ENCODE measurements at regions not wholly inside any gene's neighbourhood (a gene's known extent, or its start where the extent isn't known, plus 50 kb on each side); places are given as distances from the start of the nearest gene placed in this dataset.

DNA sequence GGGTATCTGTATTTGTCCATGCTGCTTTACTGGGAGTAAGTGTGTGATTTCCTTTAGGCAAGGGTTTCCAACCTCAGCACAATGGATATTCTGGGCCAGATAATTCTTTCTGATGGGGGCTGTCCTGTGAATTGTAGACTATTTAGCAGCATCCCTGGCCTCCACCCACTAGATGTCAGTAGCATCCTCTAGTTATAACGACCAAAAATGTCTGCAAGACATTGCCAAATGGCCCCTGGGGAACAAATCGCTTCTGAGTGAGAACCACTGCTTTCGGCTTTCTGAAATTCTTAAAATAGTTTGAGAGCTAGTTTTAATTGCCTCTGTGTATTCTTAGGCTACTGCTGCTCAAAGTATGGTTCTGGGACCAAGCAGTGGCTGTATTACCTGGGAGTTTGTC, 81.2 kb upstream of the GPM6B start:
- ChIA-PET POLR2A (no interaction called here), CTCF (ENCODE audit: unreplicated experiment) (no interaction called here)
- Histone ChIP-seq H2AFZ (ENCODE audit: low read length) (peak overlapping the region; percentile 67), H3K9me2 (ENCODE audit: insufficient read depth, low read length) (no peaks in the 10 kb centered on the region), H3K27ac (ENCODE audit: low read depth, low read length, poor library complexity, severe bottlenecking) (no peak overlapping the region), H3K9me3 (ENCODE audit: low read length) (no peaks in the 10 kb centered on the region), H3K4me3 (ENCODE audit: low read depth, low read length, poor library complexity, severe bottlenecking) (no peak overlapping the region), H3K4me2 (ENCODE audit: low read length) (no peak overlapping the region), H3K79me2 (ENCODE audit: insufficient read depth, low read depth, low read length) (no peaks in the 10 kb centered on the region), H4K20me1 (ENCODE audit: insufficient read depth, low read length) (no peaks in the 10 kb centered on the region), H3K4me1 (ENCODE audit: insufficient read depth, low read length, poor library complexity, severe bottlenecking) (no peaks in the 10 kb centered on the region), H3K36me3 (ENCODE audit: insufficient read depth, low read length) (no peaks in the 10 kb centered on the region)
- BruUV-seq (replicated peaks), result no TSS peak
- DNase-seq (ENCODE audit: low spot score), result peak; percentile 34
- intact Hi-C loops (cut with micrococcal nuclease; ENCODE audit: unreplicated experiment), result loop anchor here (1.0 kb wide), 1 partner anchor 134 kb away; no protein-coding TSS in a partner anchor
- TF ChIP-seq, protein P1, sequence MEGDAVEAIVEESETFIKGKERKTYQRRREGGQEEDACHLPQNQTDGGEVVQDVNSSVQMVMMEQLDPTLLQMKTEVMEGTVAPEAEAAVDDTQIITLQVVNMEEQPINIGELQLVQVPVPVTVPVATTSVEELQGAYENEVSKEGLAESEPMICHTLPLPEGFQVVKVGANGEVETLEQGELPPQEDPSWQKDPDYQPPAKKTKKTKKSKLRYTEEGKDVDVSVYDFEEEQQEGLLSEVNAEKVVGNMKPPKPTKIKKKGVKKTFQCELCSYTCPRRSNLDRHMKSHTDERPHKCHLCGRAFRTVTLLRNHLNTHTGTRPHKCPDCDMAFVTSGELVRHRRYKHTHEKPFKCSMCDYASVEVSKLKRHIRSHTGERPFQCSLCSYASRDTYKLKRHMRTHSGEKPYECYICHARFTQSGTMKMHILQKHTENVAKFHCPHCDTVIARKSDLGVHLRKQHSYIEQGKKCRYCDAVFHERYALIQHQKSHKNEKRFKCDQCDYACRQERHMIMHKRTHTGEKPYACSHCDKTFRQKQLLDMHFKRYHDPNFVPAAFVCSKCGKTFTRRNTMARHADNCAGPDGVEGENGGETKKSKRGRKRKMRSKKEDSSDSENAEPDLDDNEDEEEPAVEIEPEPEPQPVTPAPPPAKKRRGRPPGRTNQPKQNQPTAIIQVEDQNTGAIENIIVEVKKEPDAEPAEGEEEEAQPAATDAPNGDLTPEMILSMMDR (conservative IDR thresholded peaks at IDR 0.05; ENCODE audit: low read length), result peak; percentile 67
- TF ChIP-seq EZH2phosphoT487 (IDR thresholded peaks at IDR 0.05; ENCODE audit: borderline replicate concordance, low read depth, low read length), result no peak

DNA sequence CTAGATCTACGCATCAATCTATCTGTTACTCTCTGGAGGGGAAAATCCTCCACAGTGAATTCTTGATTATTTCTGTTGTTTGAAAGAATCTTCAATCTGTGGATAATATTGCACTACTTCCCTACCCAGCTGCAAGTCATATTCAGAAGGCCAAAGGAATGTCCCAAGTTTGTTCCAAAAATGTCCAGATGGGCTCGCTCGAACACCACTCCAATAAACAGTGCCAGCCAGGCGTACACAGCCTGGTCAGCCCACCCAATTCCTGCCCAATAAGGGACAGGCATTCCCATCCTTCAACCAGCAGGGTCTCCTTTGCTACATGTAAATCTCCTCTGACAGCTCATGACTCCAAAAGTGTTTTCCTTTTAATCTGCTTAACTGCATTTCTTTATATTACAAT, 80.7 kb upstream of the GPM6B start:
- Histone ChIP-seq H3K4me2 (ENCODE audit: low read length) (no peak overlapping the region), H4K20me1 (ENCODE audit: insufficient read depth, low read length) (no peaks in the 10 kb centered on the region), H3K4me1 (ENCODE audit: insufficient read depth, low read length, poor library complexity, severe bottlenecking) (no peaks in the 10 kb centered on the region), H3K27ac (ENCODE audit: low read depth, low read length, poor library complexity, severe bottlenecking) (no peak overlapping the region), H2AFZ (ENCODE audit: low read length) (no peak overlapping the region), H3K36me3 (ENCODE audit: insufficient read depth, low read length) (no peaks in the 10 kb centered on the region), H3K9me2 (ENCODE audit: insufficient read depth, low read length) (no peaks in the 10 kb centered on the region), H3K4me3 (ENCODE audit: low read depth, low read length, poor library complexity, severe bottlenecking) (no peak overlapping the region), H3K79me2 (ENCODE audit: insufficient read depth, low read depth, low read length) (no peaks in the 10 kb centered on the region), H3K9me3 (ENCODE audit: low read length) (no peaks in the 10 kb centered on the region)
- TF ChIP-seq, protein P1 (conservative IDR thresholded peaks at IDR 0.05; ENCODE audit: low read length), result no peak
- TF ChIP-seq EZH2phosphoT487 (IDR thresholded peaks at IDR 0.05; ENCODE audit: borderline replicate concordance, low read depth, low read length), result no peak
- CTCF ChIA-PET (ENCODE audit: unreplicated experiment), result no interaction called here
- intact Hi-C loops (cut with micrococcal nuclease; ENCODE audit: unreplicated experiment), result no loop called here
- POLR2A ChIA-PET, result no interaction called here
- no TSS peak for BruUV-seq (replicated peaks)
- DNase-seq (ENCODE audit: low spot score), result no peak

DNA sequence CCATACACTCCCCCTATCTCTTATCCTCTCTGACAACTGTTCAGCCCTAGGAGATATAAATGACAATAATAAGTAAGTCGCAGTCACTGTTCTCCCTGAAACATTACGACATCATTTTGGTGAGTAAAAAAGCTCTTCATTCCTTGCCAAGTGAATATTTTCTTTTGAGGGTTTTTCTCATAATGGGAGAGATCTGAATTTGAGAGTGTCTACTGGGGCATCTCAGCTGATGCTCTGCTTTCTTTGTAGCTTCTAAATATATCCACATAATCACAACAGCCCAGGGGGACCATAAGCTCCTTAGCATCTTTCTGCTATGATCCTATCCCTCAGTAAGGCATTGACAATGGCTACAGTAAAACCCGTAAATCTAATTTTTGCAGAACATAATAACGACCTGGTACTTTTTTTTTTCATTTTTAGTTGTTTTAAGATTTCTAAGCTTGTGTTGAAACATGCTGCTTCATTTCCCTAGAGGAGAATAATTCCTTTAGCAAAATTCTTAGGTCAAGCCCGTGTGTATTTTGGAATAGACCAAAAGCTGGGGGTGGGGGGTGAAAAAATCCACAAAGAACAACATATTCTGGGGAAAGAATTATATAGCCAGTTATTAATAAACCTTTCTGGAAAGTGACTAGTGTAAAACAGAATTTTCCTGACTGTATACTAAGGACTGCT, 78.1 kb upstream of the GPM6B start:
- H3K4me3 ChIP-seq (ENCODE audit: low read depth, low read length, poor library complexity, severe bottlenecking), result no peak overlapping the region
- intact Hi-C loops (cut with micrococcal nuclease; ENCODE audit: unreplicated experiment), result no loop called here
- H2AFZ ChIP-seq (ENCODE audit: low read length), result no peak overlapping the region
- ChIA-PET POLR2A (interaction anchor here (0.6 to 0.9 kb wide), 7 partner anchors 15 to 361 kb away, joined by 3 to 4 read pairs (median 4); no protein-coding TSS in a partner anchor), CTCF (ENCODE audit: unreplicated experiment) (no interaction called here)
- no peak for TF ChIP-seq EZH2phosphoT487 (IDR thresholded peaks at IDR 0.05; ENCODE audit: borderline replicate concordance, low read depth, low read length)
- TF ChIP-seq, protein P1 (conservative IDR thresholded peaks at IDR 0.05; ENCODE audit: low read length), result no peak
- H3K4me1 ChIP-seq (ENCODE audit: insufficient read depth, low read length, poor library complexity, severe bottlenecking), result no peaks in the 10 kb centered on the region
- no peaks in the 10 kb centered on the region for H3K79me2 ChIP-seq (ENCODE audit: insufficient read depth, low read depth, low read length)
- BruUV-seq (replicated peaks), result no TSS peak
- no peaks in the 10 kb centered on the region for H3K9me2 ChIP-seq (ENCODE audit: insufficient read depth, low read length)
- DNase-seq (ENCODE audit: low spot score), result no peak
- no peaks in the 10 kb centered on the region for H4K20me1 ChIP-seq (ENCODE audit: insufficient read depth, low read length)
- H3K36me3 ChIP-seq (ENCODE audit: insufficient read depth, low read length), result no peaks in the 10 kb centered on the region
- H3K27ac ChIP-seq (ENCODE audit: low read depth, low read length, poor library complexity, severe bottlenecking), result no peak overlapping the region
- H3K4me2 ChIP-seq (ENCODE audit: low read length), result no peak overlapping the region
- no peaks in the 10 kb centered on the region for H3K9me3 ChIP-seq (ENCODE audit: low read length)

Measured in OCI-LY7 (cell line).